ENCODE measurements at regions not wholly inside any gene's neighbourhood (a gene's known extent, or its start where the extent isn't known, plus 50 kb on each side); places are given as distances from the start of the nearest gene placed in this dataset.

GRCh38 chr2:54360055-54360792 lies 95.9 kb upstream of the SPTBN1 start:
- intact Hi-C loops (cut with micrococcal nuclease): no loop called here

GRCh38 chr2:54364409-54364808 lies 91.7 kb upstream of the SPTBN1 start:
- intact Hi-C loops (cut with micrococcal nuclease): no loop called here

GRCh38 chr2:54365661-54366060 lies 90.5 kb upstream of the SPTBN1 start:
- intact Hi-C loops (cut with micrococcal nuclease): no loop called here

- intact Hi-C loops (cut with micrococcal nuclease): no loop called here
Observed at GRCh38 chr2:54366487-54367280, 89.4 kb upstream of the SPTBN1 start.

DNA sequence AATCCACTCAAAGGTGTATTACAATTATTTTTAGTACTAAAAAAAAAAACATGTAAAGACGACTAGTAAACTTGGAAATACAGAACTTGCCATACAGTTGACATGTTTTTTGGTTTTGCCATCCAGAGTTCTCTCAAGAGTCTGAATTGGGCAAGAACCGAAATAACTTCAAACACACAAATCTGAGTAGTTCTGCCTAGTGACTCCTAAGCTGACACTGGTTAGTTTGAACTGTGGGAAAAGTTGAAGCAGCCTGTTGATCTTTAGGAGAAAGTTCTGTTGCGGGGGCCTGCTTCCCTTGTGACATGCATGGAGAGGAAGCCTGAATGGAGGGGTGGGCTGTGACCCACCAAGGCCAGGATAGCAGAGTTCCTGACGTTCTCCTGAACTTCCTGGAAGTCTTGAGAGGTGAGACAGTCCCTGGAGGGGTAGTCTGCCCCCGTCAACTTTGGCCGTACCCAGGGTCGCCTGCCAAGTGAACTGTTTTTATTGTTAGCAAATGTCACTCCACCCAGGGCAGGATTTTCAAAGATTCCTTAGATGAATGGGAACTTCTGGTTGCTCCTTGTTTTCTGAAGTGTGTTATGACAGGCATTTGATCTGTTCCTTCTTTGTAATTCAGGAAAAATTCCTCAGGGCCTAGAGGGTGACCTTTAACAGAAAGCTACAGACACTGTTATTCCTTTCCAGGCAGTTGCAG lies 85.6 kb upstream of the SPTBN1 start:
- intact Hi-C loops (cut with micrococcal nuclease): no loop called here

- intact Hi-C loops (cut with micrococcal nuclease): no loop called here
Observed at GRCh38 chr2:54371460-54372065, 84.6 kb upstream of the SPTBN1 start.

GRCh38 chr2:54372361-54372760 lies 83.8 kb upstream of the SPTBN1 start:
- intact Hi-C loops (cut with micrococcal nuclease): no loop called here

- intact Hi-C loops (cut with micrococcal nuclease): no loop called here
Observed at GRCh38 chr2:54373855-54374254, 82.3 kb upstream of the SPTBN1 start.

- intact Hi-C loops (cut with micrococcal nuclease): loop anchor here (5.0 kb wide), 1 partner anchor 182 kb away; no protein-coding TSS in a partner anchor
Observed at GRCh38 chr2:54374591-54375364, 81.3 kb upstream of the SPTBN1 start.

GRCh38 chr2:54377451-54377850 lies 78.7 kb upstream of the SPTBN1 start:
- intact Hi-C loops (cut with micrococcal nuclease): loop anchor here (5.0 kb wide), 1 partner anchor 185 kb away; no protein-coding TSS in a partner anchor

GRCh38 chr2:54377901-54378493 lies 78.1 kb upstream of the SPTBN1 start:
- intact Hi-C loops (cut with micrococcal nuclease): loop anchor here (5.0 kb wide), 1 partner anchor 186 kb away; no protein-coding TSS in a partner anchor

GRCh38 chr2:54380670-54381069 lies 75.5 kb upstream of the SPTBN1 start:
- intact Hi-C loops (cut with micrococcal nuclease): no loop called here

GRCh38 chr2:54381293-54381692 lies 74.8 kb upstream of the SPTBN1 start:
- intact Hi-C loops (cut with micrococcal nuclease): no loop called here

DNA sequence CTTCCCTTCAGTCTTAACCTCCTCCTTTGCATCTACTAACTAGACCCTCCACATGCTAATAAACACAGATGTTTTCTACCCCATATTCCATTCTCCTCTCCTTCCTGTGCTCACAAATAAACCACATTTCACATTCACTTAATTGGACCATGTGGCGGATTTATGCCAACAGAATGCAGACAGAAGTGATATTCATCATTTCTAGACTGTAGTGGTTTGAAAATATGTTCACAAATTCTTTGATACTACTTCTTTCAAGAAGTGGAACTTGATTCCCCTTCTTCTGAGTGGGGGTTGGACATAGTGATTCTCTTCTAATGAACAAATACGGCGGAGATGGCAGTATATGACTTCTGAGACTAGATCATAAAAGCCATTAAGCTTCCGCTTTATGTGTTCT lies 73.5 kb upstream of the SPTBN1 start:
- intact Hi-C loops (cut with micrococcal nuclease): no loop called here

GRCh38 chr2:54384301-54385203 lies 71.6 kb upstream of the SPTBN1 start:
- intact Hi-C loops (cut with micrococcal nuclease): no loop called here

GRCh38 chr2:54385271-54385670 lies 70.9 kb upstream of the SPTBN1 start:
- intact Hi-C loops (cut with micrococcal nuclease): no loop called here

- intact Hi-C loops (cut with micrococcal nuclease): no loop called here
Observed at GRCh38 chr2:54386585-54386984, 69.5 kb upstream of the SPTBN1 start.

DNA sequence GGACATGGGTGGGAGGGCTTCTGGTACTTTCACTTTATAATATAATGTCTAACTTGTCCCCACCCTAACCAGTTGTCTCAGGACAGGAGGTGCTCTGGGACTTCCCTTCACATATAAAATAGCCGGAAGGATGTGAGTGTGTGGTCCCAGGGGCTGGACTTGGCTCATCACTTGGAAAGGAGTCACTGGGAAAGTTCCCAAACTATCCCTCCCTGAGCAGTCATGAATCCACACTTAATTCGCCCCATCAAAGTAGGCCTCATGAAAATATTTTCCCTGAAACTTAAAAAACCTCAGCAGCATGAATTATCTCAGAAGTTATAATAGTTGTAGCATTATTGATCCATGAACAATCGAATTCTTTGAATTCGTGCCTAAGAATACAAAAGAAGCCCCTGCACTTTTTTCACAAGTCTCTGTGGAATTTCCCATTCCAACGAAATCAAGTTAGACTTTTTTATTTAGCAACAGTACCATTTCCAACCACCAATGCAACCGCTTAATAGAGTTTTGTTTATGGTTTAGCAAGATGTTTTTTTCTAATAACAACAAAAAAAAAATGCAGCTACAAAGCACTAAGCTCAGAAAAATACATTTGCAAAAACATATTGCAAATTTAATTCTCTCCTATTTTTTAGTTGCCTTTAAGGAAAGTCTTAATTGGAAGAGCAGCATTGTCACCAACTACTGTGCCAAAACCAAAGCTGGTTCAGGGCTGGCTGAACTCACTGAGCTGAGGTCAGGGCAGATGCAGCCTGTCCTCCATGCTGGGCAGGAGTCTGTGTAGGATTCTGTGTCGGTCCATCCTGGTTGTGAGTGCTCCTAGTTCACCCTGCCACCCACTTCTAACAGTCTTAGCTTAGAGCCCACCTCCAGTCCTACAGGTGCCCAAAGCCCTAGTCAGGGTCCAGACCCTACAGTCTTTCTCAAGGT lies 68.8 kb upstream of the SPTBN1 start:
- intact Hi-C loops (cut with micrococcal nuclease): no loop called here
